ENCODE measurements at regions not wholly inside any gene's neighbourhood (a gene's known extent, or its start where the extent isn't known, plus 50 kb on each side); places are given as distances from the start of the nearest gene placed in this dataset.

DNA sequence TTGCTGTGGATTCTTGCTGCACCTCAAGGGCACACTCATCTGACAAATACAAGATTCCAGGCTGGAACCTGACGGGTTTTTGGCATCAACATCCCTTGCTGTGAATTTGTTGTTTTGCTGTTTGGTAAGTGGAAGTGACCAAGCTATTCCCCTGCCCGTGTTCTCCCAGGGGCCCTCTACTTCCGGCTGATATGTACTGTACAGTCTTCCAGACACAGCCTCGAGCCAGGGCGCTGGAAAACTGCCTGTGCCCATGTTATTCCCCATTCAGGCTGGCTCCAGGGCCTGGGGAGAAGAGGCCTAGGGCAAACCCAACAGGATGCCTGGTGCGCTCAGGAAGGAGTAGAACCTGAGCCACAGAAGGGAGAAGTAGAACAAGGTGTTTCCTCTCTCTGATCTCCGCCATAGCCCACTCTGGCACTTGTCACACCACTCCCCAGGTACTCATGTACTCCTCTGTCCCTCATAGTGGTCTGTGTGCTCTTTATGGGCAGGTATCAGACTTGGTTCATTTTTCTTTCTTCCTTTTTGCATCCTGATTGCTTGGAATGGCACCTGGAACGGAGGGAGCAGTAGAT is 67.8 kb upstream of the LTA4H start:
- Histone ChIP-seq H3K9me3 (ENCODE audit: low read length) (no peaks in the 10 kb centered on the region), H2AFZ (ENCODE audit: low read length) (no peak overlapping the region), H3K79me2 (ENCODE audit: low read length) (no peaks in the 10 kb centered on the region), H3K27me3 (ENCODE audit: low read length) (no peaks in the 10 kb centered on the region), H3K4me2 (ENCODE audit: low read length) (no peak overlapping the region), H3K4me1 (ENCODE audit: insufficient read depth, low read length) (no peaks in the 10 kb centered on the region), H3K9ac (ENCODE audit: low read length) (no peak overlapping the region), H4K20me1 (ENCODE audit: low read length) (no peaks in the 10 kb centered on the region), H3K4me3 (ENCODE audit: low read length) (no peak overlapping the region), H3K9me2 (replicated peaks; ENCODE audit: low read length) (no peaks in the 10 kb centered on the region), H3K36me3 (ENCODE audit: low read depth, low read length) (no peaks in the 10 kb centered on the region), H3K27ac (ENCODE audit: low read length) (no peak overlapping the region), H3F3A (ENCODE audit: low read length, unreplicated experiment) (no peaks in the 10 kb centered on the region)
- ChIA-PET CTCF (no interaction called here), POLR2A (ENCODE audit: unreplicated experiment) (no interaction called here)
- ATAC-seq: no peak
- TF ChIP-seq EZH2phosphoT487 (IDR thresholded peaks at IDR 0.05; ENCODE audit: borderline replicate concordance, low read length): no peak
- TF ChIP-seq, protein P1, sequence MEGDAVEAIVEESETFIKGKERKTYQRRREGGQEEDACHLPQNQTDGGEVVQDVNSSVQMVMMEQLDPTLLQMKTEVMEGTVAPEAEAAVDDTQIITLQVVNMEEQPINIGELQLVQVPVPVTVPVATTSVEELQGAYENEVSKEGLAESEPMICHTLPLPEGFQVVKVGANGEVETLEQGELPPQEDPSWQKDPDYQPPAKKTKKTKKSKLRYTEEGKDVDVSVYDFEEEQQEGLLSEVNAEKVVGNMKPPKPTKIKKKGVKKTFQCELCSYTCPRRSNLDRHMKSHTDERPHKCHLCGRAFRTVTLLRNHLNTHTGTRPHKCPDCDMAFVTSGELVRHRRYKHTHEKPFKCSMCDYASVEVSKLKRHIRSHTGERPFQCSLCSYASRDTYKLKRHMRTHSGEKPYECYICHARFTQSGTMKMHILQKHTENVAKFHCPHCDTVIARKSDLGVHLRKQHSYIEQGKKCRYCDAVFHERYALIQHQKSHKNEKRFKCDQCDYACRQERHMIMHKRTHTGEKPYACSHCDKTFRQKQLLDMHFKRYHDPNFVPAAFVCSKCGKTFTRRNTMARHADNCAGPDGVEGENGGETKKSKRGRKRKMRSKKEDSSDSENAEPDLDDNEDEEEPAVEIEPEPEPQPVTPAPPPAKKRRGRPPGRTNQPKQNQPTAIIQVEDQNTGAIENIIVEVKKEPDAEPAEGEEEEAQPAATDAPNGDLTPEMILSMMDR (conservative IDR thresholded peaks at IDR 0.05; ENCODE audit: low read depth, low read length): no peak
- no peak for TF ChIP-seq EZH2 (IDR thresholded peaks at IDR 0.05; ENCODE audit: low read length, unreplicated experiment)
- no TSS peak for BruUV-seq (replicated peaks)
- DNase-seq: no peak
- intact Hi-C loops (cut with micrococcal nuclease): no loop called here

GRCh38 chr12:96104566-96104965 is 69.2 kb upstream of the LTA4H start:
- H3K9me2 ChIP-seq (replicated peaks; ENCODE audit: low read length): no peaks in the 10 kb centered on the region
- H3K4me3 ChIP-seq (ENCODE audit: low read length): no peak overlapping the region
- H3K27ac ChIP-seq (ENCODE audit: low read length): no peak overlapping the region
- TF ChIP-seq, protein P1 (conservative IDR thresholded peaks at IDR 0.05; ENCODE audit: low read depth, low read length): no peak
- TF ChIP-seq EZH2 (IDR thresholded peaks at IDR 0.05; ENCODE audit: low read length, unreplicated experiment): no peak
- ChIA-PET POLR2A (ENCODE audit: unreplicated experiment) (no interaction called here), CTCF (no interaction called here)
- no peak for ATAC-seq
- H2AFZ ChIP-seq (ENCODE audit: low read length): no peak overlapping the region
- no peak overlapping the region for H3K4me2 ChIP-seq (ENCODE audit: low read length)
- no peaks in the 10 kb centered on the region for H3K36me3 ChIP-seq (ENCODE audit: low read depth, low read length)
- DNase-seq: no peak
- H3K9ac ChIP-seq (ENCODE audit: low read length): no peak overlapping the region
- H3K79me2 ChIP-seq (ENCODE audit: low read length): no peaks in the 10 kb centered on the region
- H3K9me3 ChIP-seq (ENCODE audit: low read length): no peaks in the 10 kb centered on the region
- no peaks in the 10 kb centered on the region for H3F3A ChIP-seq (ENCODE audit: low read length, unreplicated experiment)
- no peaks in the 10 kb centered on the region for H4K20me1 ChIP-seq (ENCODE audit: low read length)
- no peaks in the 10 kb centered on the region for H3K4me1 ChIP-seq (ENCODE audit: insufficient read depth, low read length)
- H3K27me3 ChIP-seq (ENCODE audit: low read length): no peaks in the 10 kb centered on the region
- intact Hi-C loops (cut with micrococcal nuclease): no loop called here
- no TSS peak for BruUV-seq (replicated peaks)

- intact Hi-C loops (cut with micrococcal nuclease): no loop called here
- Histone ChIP-seq H3K9ac (ENCODE audit: low read length) (no peak overlapping the region), H3K4me3 (ENCODE audit: low read length) (no peak overlapping the region), H3K9me2 (replicated peaks; ENCODE audit: low read length) (no peaks in the 10 kb centered on the region), H3K4me1 (ENCODE audit: insufficient read depth, low read length) (no peaks in the 10 kb centered on the region), H2AFZ (ENCODE audit: low read length) (no peak overlapping the region), H3K9me3 (ENCODE audit: low read length) (no peaks in the 10 kb centered on the region), H4K20me1 (ENCODE audit: low read length) (no peaks in the 10 kb centered on the region), H3K4me2 (ENCODE audit: low read length) (no peak overlapping the region), H3K27me3 (ENCODE audit: low read length) (no peaks in the 10 kb centered on the region), H3K27ac (ENCODE audit: low read length) (no peak overlapping the region), H3F3A (ENCODE audit: low read length, unreplicated experiment) (no peaks in the 10 kb centered on the region), H3K36me3 (ENCODE audit: low read depth, low read length) (no peaks in the 10 kb centered on the region), H3K79me2 (ENCODE audit: low read length) (no peaks in the 10 kb centered on the region)
- ChIA-PET CTCF (no interaction called here), POLR2A (ENCODE audit: unreplicated experiment) (no interaction called here)
- BruUV-seq (replicated peaks): no TSS peak
- ATAC-seq (no peak), DNase-seq (no peak)
- TF ChIP-seq, protein P1 (conservative IDR thresholded peaks at IDR 0.05; ENCODE audit: low read depth, low read length): no peak
- TF ChIP-seq EZH2 (IDR thresholded peaks at IDR 0.05; ENCODE audit: low read length, unreplicated experiment): no peak
These were observed 70.8 kb upstream of the LTA4H start for GRCh38 chr12:96106137-96106536.
